Activated naive CD4-positive, alpha-beta T cell treated with anti-CD3 and anti-CD28 coated beads, Interleukin-2, amount 50 U/mL, for 24 hours (primary cell): ENCODE measurements at regions not wholly inside any gene's neighbourhood (a gene's known extent, or its start where the extent isn't known, plus 50 kb on each side); places are given as distances from the start of the nearest gene placed in this dataset.

Experiments used
- H3K27ac Mint-ChIP-seq: one replicate; pipeline ENCODE4 v1.8.0; 2021; ENCODE audit warnings: mild to moderate bottlenecking, mixed read lengths
- H3K27me3 Mint-ChIP-seq: one replicate; pipeline ENCODE4 v1.8.0; 2021; ENCODE audit warnings: mixed read lengths
- H3K36me3 Mint-ChIP-seq: one replicate; pipeline ENCODE4 v1.8.0; 2021; ENCODE audit warnings: mixed read lengths
- H3K4me1 Mint-ChIP-seq: one replicate; pipeline ENCODE4 v1.8.0; 2021; ENCODE audit warnings: mixed read lengths
- H3K4me3 Mint-ChIP-seq: one replicate; pipeline ENCODE4 v1.8.0; 2021; ENCODE audit warnings: mild to moderate bottlenecking, mixed read lengths
- H3K9me3 Mint-ChIP-seq: one replicate; pipeline ENCODE4 v1.8.0; 2021; ENCODE audit warnings: mixed read lengths

- Mint-ChIP-seq H3K4me1 (no peaks in the 10 kb centered on the region), H3K36me3 (no peaks in the 10 kb centered on the region), H3K4me3 (no peak overlapping the region), H3K9me3 (no peaks in the 10 kb centered on the region), H3K27me3 (no peaks in the 10 kb centered on the region), H3K27ac (no peak overlapping the region)
Observed at GRCh38 chr1:164480285-164480907, 78.6 kb upstream of the PBX1 start.

- peaks cover 1% of the 10 kb centered on the region for H3K36me3 Mint-ChIP-seq
- H3K4me1 Mint-ChIP-seq, result no peaks in the 10 kb centered on the region
- H3K4me3 Mint-ChIP-seq, result no peak overlapping the region
- H3K9me3 Mint-ChIP-seq, result peaks cover 12% of the 10 kb centered on the region
- no peaks in the 10 kb centered on the region for H3K27me3 Mint-ChIP-seq
- H3K27ac Mint-ChIP-seq, result no peak overlapping the region
Observed at GRCh38 chr1:164495905-164496304, 63.1 kb upstream of the PBX1 start.

DNA sequence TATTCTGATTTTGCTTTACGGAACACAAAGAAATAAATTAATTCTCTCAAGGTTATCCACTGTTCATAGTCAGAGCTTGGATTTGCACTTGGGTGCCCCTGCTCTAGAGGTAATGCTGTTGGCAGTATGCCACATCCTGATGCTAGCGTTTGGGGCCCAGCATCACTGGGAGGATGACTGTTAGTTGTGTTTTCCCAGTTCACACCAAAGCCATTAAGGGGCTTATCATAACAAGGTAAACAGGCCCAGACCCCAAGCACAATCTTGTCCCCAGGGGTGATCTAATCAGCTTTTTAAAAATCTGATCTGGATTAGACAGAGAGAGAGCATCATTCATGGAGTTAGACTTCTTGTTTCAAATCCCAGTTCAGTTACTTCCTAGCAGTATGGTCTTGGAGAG is 60.2 kb upstream of the PBX1 start:
- H3K36me3 Mint-ChIP-seq, result peaks cover 1% of the 10 kb centered on the region
- H3K27ac Mint-ChIP-seq, result no peak overlapping the region
- H3K9me3 Mint-ChIP-seq, result peaks cover 12% of the 10 kb centered on the region
- no peaks in the 10 kb centered on the region for H3K4me1 Mint-ChIP-seq
- H3K4me3 Mint-ChIP-seq, result no peak overlapping the region
- no peaks in the 10 kb centered on the region for H3K27me3 Mint-ChIP-seq

DNA sequence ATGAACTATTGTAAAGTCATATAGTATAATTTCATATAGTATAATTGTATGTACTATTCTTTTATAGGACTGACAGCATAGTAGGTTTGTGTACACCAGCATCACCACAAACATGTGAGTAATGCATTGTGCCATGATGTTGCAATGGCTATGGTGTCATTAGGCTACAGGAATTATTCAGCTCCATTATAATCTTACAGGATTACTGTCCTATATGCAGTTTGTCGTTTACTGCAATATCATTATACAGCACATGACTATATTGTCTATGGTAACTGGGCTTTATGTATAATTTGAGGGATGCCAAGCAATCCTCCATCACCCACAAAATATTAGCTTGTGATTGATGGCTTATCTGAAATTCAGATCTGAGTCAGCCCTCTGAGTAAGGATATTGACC is 54.2 kb upstream of the PBX1 start:
- Mint-ChIP-seq H3K4me1 (no peaks in the 10 kb centered on the region), H3K36me3 (no peaks in the 10 kb centered on the region), H3K9me3 (no peaks in the 10 kb centered on the region), H3K4me3 (no peak overlapping the region), H3K27ac (no peak overlapping the region), H3K27me3 (no peaks in the 10 kb centered on the region)
